GM06990 (cell line): ENCODE measurements at regions not wholly inside any gene's neighbourhood (a gene's known extent, or its start where the extent isn't known, plus 50 kb on each side); places are given as distances from the start of the nearest gene placed in this dataset.

Source experiments
- DNase-seq: peaks from one replicate; pipeline ENCODE4 v3.0.0-alpha.2; 2011; ENCODE audit not compliant: insufficient read length; ENCODE audit errors: extremely low read depth
- H3K27me3 ChIP-seq: replicated peaks from 2 replicates; pipeline ENCODE4 v1.6.0; 2011; ENCODE audit warnings: low read length; ENCODE audit not compliant: control insufficient read depth, insufficient read depth
- H3K36me3 ChIP-seq: 2 replicates; pipeline ENCODE4 v1.5.1; 2011; ENCODE audit warnings: low read length; ENCODE audit not compliant: control insufficient read depth, insufficient read depth
- H3K4me3 ChIP-seq: replicated peaks from 2 replicates; pipeline ENCODE4 v1.5.1; 2011; ENCODE audit warnings: low read depth, mild to moderate bottlenecking, control low read depth, low read length
- CTCF ChIP-seq: IDR thresholded peaks from 2 replicates; pipeline ENCODE4 v1.5.1; 2011; ENCODE audit warnings: low read length, control low read depth, mild to moderate bottlenecking, inconsistent platforms; ENCODE audit not compliant: insufficient read depth, poor library complexity, severe bottlenecking

GRCh38 chr11:70913715-70914231 lies 338.6 kb downstream of the SHANK2 start:
- no peak for DNase-seq
- TF ChIP-seq CTCF, result no peak
- Histone ChIP-seq H3K36me3 (no peaks in the 10 kb centered on the region), H3K27me3 (no peaks in the 10 kb centered on the region), H3K4me3 (no peak overlapping the region)

- Histone ChIP-seq H3K4me3 (no peak overlapping the region), H3K27me3 (no peaks in the 10 kb centered on the region), H3K36me3 (no peaks in the 10 kb centered on the region)
- TF ChIP-seq CTCF, result no peak
- DNase-seq, result no peak
Measured at GRCh38 chr11:70914496-70914895, 337.9 kb downstream of the SHANK2 start.

- TF ChIP-seq CTCF, result no peak
- Histone ChIP-seq H3K27me3 (no peaks in the 10 kb centered on the region), H3K36me3 (no peaks in the 10 kb centered on the region), H3K4me3 (no peak overlapping the region)
- DNase-seq, result no peak
Measured at GRCh38 chr11:70915158-70915985, 337.0 kb downstream of the SHANK2 start.

GRCh38 chr11:70916351-70916750 lies 336.0 kb downstream of the SHANK2 start:
- H3K27me3 ChIP-seq, result no peaks in the 10 kb centered on the region
- TF ChIP-seq CTCF, result no peak
- no peak overlapping the region for H3K4me3 ChIP-seq
- no peak for DNase-seq
- no peaks in the 10 kb centered on the region for H3K36me3 ChIP-seq

GRCh38 chr11:70918242-70918641 lies 334.1 kb downstream of the SHANK2 start:
- Histone ChIP-seq H3K4me3 (no peak overlapping the region), H3K27me3 (no peaks in the 10 kb centered on the region), H3K36me3 (no peaks in the 10 kb centered on the region)
- no peak for DNase-seq
- TF ChIP-seq CTCF, result no peak
